ENCODE measurements at regions not wholly inside any gene's neighbourhood (a gene's known extent, or its start where the extent isn't known, plus 50 kb on each side); places are given as distances from the start of the nearest gene placed in this dataset.

- DNase-seq: no peak
Measured at GRCh38 chr4:66658809-66659208, 886.5 kb downstream of the CENPC start.

- no peak for DNase-seq
Measured at GRCh38 chr4:66655505-66655904, 889.8 kb downstream of the CENPC start.

GRCh38 chr4:66653937-66654336 is 891.4 kb downstream of the CENPC start:
- DNase-seq: no peak

- DNase-seq: no peak
Measured at GRCh38 chr4:66649236-66649635, 896.1 kb downstream of the CENPC start.

GRCh38 chr4:66647926-66648325 is 897.4 kb downstream of the CENPC start:
- DNase-seq: no peak

GRCh38 chr4:66647476-66647875 is 897.8 kb downstream of the CENPC start:
- no peak for DNase-seq

GRCh38 chr4:66640233-66640990 is 904.9 kb downstream of the CENPC start:
- no peak for DNase-seq

- DNase-seq: no peak
Measured at GRCh38 chr4:66639361-66639760, 905.9 kb downstream of the CENPC start.

GRCh38 chr4:66636349-66636748 is 909.0 kb downstream of the CENPC start:
- no peak for DNase-seq

GRCh38 chr4:66633477-66633876 is 911.8 kb downstream of the CENPC start:
- DNase-seq: no peak

GRCh38 chr4:66629927-66630326 is 915.4 kb downstream of the CENPC start:
- no peak for DNase-seq

GRCh38 chr4:66628146-66628545 is 917.2 kb downstream of the CENPC start:
- no peak for DNase-seq

GRCh38 chr4:66625480-66625879 is 919.8 kb downstream of the CENPC start:
- no peak for DNase-seq

GRCh38 chr4:66613591-66613990 is 931.7 kb downstream of the CENPC start:
- no peak for DNase-seq

- DNase-seq: no peak
Measured at GRCh38 chr4:66609014-66609413, 936.3 kb downstream of the CENPC start.

- DNase-seq: no peak
Measured at GRCh38 chr4:66606908-66607307, 936.6 kb upstream of the EPHA5 start.

GRCh38 chr4:66606215-66606614 is 935.9 kb upstream of the EPHA5 start:
- DNase-seq: no peak

GRCh38 chr4:66604192-66604591 is 933.9 kb upstream of the EPHA5 start:
- no peak for DNase-seq

GRCh38 chr4:66602622-66603021 is 932.3 kb upstream of the EPHA5 start:
- no peak for DNase-seq

GRCh38 chr4:66591968-66592367 is 921.7 kb upstream of the EPHA5 start:
- no peak for DNase-seq

GRCh38 chr4:66590488-66591215 is 920.4 kb upstream of the EPHA5 start:
- no peak for DNase-seq

- no peak for DNase-seq
Measured at GRCh38 chr4:66589183-66589582, 918.9 kb upstream of the EPHA5 start.

- DNase-seq: no peak
Measured at GRCh38 chr4:66585767-66586166, 915.5 kb upstream of the EPHA5 start.

- DNase-seq: no peak
Measured at GRCh38 chr4:66577922-66578321, 907.6 kb upstream of the EPHA5 start.
